ENCODE measurements at regions not wholly inside any gene's neighbourhood (a gene's known extent, or its start where the extent isn't known, plus 50 kb on each side); places are given as distances from the start of the nearest gene placed in this dataset.
A peak's percentile ranks its signal among the peaks of the same experiment; 100 is the strongest.
"Not testable (repeated sequence)": the region's sequence is repeated elsewhere in the genome, so short reads cannot be mapped to it uniquely, and the experiment has no call there.

DNA sequence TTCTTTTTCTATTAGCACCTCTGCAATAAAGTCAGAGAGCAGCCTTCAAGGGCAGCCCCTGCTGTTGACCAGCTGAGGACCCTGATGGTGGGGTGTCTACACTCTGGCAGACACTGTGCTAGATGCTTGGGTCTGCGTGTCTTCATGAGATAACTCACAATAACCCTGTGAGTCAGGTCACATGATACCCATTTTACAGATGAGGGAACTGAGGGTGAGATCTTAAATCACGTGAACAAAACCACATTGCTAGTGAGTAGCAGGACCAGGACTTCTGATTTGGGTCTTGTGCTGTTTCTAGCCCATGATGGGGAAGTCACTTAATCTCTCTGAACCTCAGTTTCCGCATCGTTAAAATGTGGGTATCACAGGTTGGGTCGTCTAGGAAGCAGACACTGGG lies 118.5 kb upstream of the LIPC start:
- ATAC-seq (no peak), DNase-seq (no peak)
- H3K9me3 ChIP-seq (ENCODE audit: control insufficient read depth, low read length, poor library complexity, severe bottlenecking), result no peaks in the 10 kb centered on the region
- no peaks in the 10 kb centered on the region for H3K36me3 Mint-ChIP-seq (ENCODE audit: low read depth)
- peaks cover 28% of the 10 kb centered on the region for H3K4me1 Mint-ChIP-seq
- peak overlapping the region; percentile 2 for H3K27ac Mint-ChIP-seq
- H3K27me3 Mint-ChIP-seq, result no peaks in the 10 kb centered on the region
- no peak overlapping the region for H3K4me3 Mint-ChIP-seq

- H3K9me3 ChIP-seq (ENCODE audit: control insufficient read depth, low read length, poor library complexity, severe bottlenecking), result no peaks in the 10 kb centered on the region
- ATAC-seq (peak; percentile 10), DNase-seq (no peak)
- no peaks in the 10 kb centered on the region for H3K27me3 Mint-ChIP-seq
- peaks cover 28% of the 10 kb centered on the region for H3K4me1 Mint-ChIP-seq
- peak overlapping the region; percentile 64 for H3K27ac Mint-ChIP-seq
- H3K36me3 Mint-ChIP-seq (ENCODE audit: low read depth), result no peaks in the 10 kb centered on the region
- no peak overlapping the region for H3K4me3 Mint-ChIP-seq
Measured at GRCh38 chr15:58313810-58314592, 117.8 kb upstream of the LIPC start.

- H3K4me3 Mint-ChIP-seq, result no peak overlapping the region
Measured at GRCh38 chr15:58314593-58315216, 117.1 kb upstream of the LIPC start.

GRCh38 chr15:58318517-58318916 lies 113.3 kb upstream of the LIPC start:
- H3K4me3 Mint-ChIP-seq, result no peak overlapping the region
- no peaks in the 10 kb centered on the region for H3K9me3 ChIP-seq (ENCODE audit: control insufficient read depth, low read length, poor library complexity, severe bottlenecking)
- H3K4me1 Mint-ChIP-seq, result peaks cover 22% of the 10 kb centered on the region
- no peaks in the 10 kb centered on the region for H3K36me3 Mint-ChIP-seq (ENCODE audit: low read depth)
- H3K27ac Mint-ChIP-seq, result no peak overlapping the region
- no peak for DNase-seq
- no peak for ATAC-seq
- no peaks in the 10 kb centered on the region for H3K27me3 Mint-ChIP-seq

More at GRCh38 chr15:58314593-58315216, 117.1 kb upstream of the LIPC start:
- Mint-ChIP-seq H3K27ac (peak overlapping the region; percentile 64), H3K36me3 (ENCODE audit: low read depth) (no peaks in the 10 kb centered on the region), H3K27me3 (no peaks in the 10 kb centered on the region), H3K4me1 (peaks cover 28% of the 10 kb centered on the region)
- DNase-seq, result no peak
- peak; percentile 42 for ATAC-seq
- no peaks in the 10 kb centered on the region for H3K9me3 ChIP-seq (ENCODE audit: control insufficient read depth, low read length, poor library complexity, severe bottlenecking)

DNA sequence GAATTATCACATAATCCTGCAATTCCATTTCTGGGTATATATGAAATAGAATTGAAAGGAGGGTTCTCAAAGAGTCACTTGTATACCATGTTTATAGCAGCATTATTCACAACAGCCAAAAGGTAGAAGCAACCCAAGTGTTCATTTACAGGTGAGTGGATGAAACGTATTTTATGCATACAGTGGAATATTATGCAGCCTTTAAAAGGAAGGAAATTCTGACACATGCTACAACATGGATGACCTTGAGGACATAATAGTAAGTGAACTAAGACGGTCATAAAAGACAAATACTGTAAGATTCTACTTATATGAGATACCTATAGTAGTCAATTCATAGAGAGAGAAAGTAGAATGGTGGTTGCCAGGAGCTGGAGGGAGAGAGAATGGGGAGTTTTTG lies 110.8 kb upstream of the LIPC start:
- no peak for ATAC-seq
- H3K4me1 Mint-ChIP-seq, result peaks cover under 1% of the 10 kb centered on the region

DNA sequence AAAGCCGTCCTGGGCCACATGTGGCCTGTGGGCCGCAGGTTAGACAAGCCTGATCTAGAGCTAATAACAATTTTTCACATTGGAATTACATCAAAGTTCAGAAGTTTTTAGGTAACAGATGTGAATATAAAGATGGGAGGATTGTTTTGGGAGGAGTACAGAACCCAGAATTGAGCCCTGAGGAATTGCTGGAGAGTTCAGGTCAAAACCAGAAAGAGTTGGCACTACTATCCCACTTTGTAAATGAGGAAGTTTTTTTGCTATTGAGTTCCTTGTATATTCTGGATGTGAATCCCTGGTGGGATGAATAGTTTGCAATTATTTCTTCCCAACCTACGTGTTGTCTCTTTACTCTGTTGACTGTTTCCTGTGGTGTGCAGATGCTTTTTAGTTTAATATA lies 109.5 kb upstream of the LIPC start:
- DNase-seq, result no peak
- H3K4me1 Mint-ChIP-seq, result no peaks in the 10 kb centered on the region
- no peak for ATAC-seq
- no peaks in the 10 kb centered on the region for H3K9me3 ChIP-seq (ENCODE audit: control insufficient read depth, low read length, poor library complexity, severe bottlenecking)
- no peaks in the 10 kb centered on the region for H3K36me3 Mint-ChIP-seq (ENCODE audit: low read depth)
- H3K4me3 Mint-ChIP-seq, result no peak overlapping the region
- no peaks in the 10 kb centered on the region for H3K27me3 Mint-ChIP-seq
- no peak overlapping the region for H3K27ac Mint-ChIP-seq

More for the DNA sequence above, 110.8 kb upstream of the LIPC start:
- Mint-ChIP-seq H3K4me3 (no peak overlapping the region), H3K27me3 (no peaks in the 10 kb centered on the region), H3K27ac (no peak overlapping the region), H3K36me3 (ENCODE audit: low read depth) (no peaks in the 10 kb centered on the region)
- no peak for DNase-seq
- H3K9me3 ChIP-seq (ENCODE audit: control insufficient read depth, low read length, poor library complexity, severe bottlenecking), result no peaks in the 10 kb centered on the region

DNA sequence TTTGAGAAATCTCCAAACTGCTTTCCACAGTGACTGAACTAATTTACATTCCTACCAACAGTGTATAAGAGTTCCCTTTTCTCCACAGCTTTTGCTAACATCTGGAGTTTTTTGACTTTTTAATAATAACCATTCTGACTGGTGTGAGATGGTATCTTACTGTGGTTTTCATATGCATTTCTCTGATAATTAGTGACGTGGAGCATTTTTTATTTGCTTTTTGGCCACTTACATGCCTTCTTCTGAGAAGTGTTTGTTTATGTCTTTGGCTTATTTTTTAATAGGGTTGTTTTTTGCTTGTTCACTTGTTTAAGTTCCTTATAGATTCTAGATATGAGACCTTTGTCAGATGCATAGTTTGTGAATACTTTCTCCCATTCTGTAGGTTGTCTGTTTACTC lies 108.5 kb upstream of the LIPC start:
- not testable (repeated sequence) for H3K27me3 Mint-ChIP-seq; H3K27ac Mint-ChIP-seq; ATAC-seq; H3K4me1 Mint-ChIP-seq; DNase-seq; H3K9me3 ChIP-seq (ENCODE audit: control insufficient read depth, low read length, poor library complexity, severe bottlenecking); H3K36me3 Mint-ChIP-seq (ENCODE audit: low read depth)
- peak overlapping the region; percentile 7 for H3K4me3 Mint-ChIP-seq

- ATAC-seq (no peak), DNase-seq (no peak)
- Mint-ChIP-seq H3K4me3 (no peak overlapping the region), H3K36me3 (ENCODE audit: low read depth) (no peaks in the 10 kb centered on the region), H3K27ac (no peak overlapping the region), H3K27me3 (no peaks in the 10 kb centered on the region), H3K4me1 (no peaks in the 10 kb centered on the region)
- H3K9me3 ChIP-seq (ENCODE audit: control insufficient read depth, low read length, poor library complexity, severe bottlenecking), result no peaks in the 10 kb centered on the region
Measured at GRCh38 chr15:58324533-58324932, 107.3 kb upstream of the LIPC start.

- H3K4me3 Mint-ChIP-seq, result no peak overlapping the region
- H3K4me1 Mint-ChIP-seq, result peaks cover 20% of the 10 kb centered on the region
- H3K9me3 ChIP-seq (ENCODE audit: control insufficient read depth, low read length, poor library complexity, severe bottlenecking), result no peaks in the 10 kb centered on the region
- no peaks in the 10 kb centered on the region for H3K27me3 Mint-ChIP-seq
- no peak overlapping the region for H3K27ac Mint-ChIP-seq
- no peak for DNase-seq
- H3K36me3 Mint-ChIP-seq (ENCODE audit: low read depth), result no peaks in the 10 kb centered on the region
- no peak for ATAC-seq
Measured at GRCh38 chr15:58327958-58328357, 103.8 kb upstream of the LIPC start.

- H3K9me3 ChIP-seq (ENCODE audit: control insufficient read depth, low read length, poor library complexity, severe bottlenecking), result no peaks in the 10 kb centered on the region
- Mint-ChIP-seq H3K27ac (no peak overlapping the region), H3K36me3 (ENCODE audit: low read depth) (no peaks in the 10 kb centered on the region), H3K27me3 (no peaks in the 10 kb centered on the region), H3K4me1 (peaks cover 20% of the 10 kb centered on the region), H3K4me3 (no peak overlapping the region)
- DNase-seq (no peak), ATAC-seq (no peak)
Measured at GRCh38 chr15:58329211-58329610, 102.6 kb upstream of the LIPC start.

- ATAC-seq, result no peak
- no peak overlapping the region for H3K4me3 Mint-ChIP-seq
Measured at GRCh38 chr15:58329781-58330671, 101.8 kb upstream of the LIPC start.

DNA sequence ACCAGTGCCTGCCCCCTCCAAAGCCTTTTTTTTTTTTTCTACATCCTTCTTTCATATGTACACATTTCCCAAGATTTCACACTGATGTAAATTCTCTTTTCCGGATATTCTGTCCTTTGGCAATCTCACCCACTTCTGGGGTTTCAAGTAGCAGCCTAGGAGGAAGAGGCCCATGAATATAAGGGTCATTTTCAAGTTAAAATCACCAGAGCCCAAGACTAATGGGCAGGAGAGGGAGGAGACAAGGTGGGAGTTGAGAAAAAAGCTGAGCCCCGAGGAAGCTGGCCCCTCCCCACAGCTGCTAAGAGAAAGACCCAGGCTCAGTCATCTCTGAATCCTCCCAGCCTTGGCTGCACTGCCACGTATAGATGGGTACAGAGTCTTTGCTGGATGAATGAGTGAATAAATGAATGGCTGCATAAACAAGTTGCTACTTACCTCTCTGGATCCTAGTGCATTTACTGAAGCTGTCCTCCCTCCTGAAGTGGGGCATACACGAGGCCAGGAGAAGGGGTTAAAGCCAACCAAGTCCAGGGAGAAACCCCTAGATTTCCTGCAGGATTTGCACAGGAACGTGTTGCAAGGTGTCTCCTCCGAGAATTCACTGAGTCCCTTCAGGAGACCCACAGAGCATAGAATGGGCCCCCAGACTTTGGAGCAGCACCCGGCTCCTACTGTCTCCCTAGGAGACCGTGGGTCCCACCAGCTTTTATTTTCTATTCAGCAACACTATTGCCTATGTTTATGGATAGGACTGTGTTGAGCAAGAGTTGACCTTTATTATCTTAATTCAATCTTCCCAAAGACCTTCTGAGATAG lies 100.8 kb upstream of the LIPC start:
- H3K36me3 Mint-ChIP-seq (ENCODE audit: low read depth), result peaks cover 2% of the 10 kb centered on the region
- ATAC-seq (no peak), DNase-seq (no peak)
- H3K4me3 Mint-ChIP-seq, result peak overlapping the region; percentile 15
- H3K27me3 Mint-ChIP-seq, result no peaks in the 10 kb centered on the region
- peaks cover 23% of the 10 kb centered on the region for H3K4me1 Mint-ChIP-seq
- H3K9me3 ChIP-seq (ENCODE audit: control insufficient read depth, low read length, poor library complexity, severe bottlenecking), result no peaks in the 10 kb centered on the region
- H3K27ac Mint-ChIP-seq, result peak overlapping the region; percentile 87

More at GRCh38 chr15:58329781-58330671, 101.8 kb upstream of the LIPC start:
- H3K9me3 ChIP-seq (ENCODE audit: control insufficient read depth, low read length, poor library complexity, severe bottlenecking), result no peaks in the 10 kb centered on the region
- no peak for DNase-seq
- no peaks in the 10 kb centered on the region for H3K27me3 Mint-ChIP-seq
- no peaks in the 10 kb centered on the region for H3K36me3 Mint-ChIP-seq (ENCODE audit: low read depth)
- H3K4me1 Mint-ChIP-seq, result peaks cover 20% of the 10 kb centered on the region
- peak overlapping the region; percentile 87 for H3K27ac Mint-ChIP-seq

Data from T-helper 17 cell (primary cell).